OCI-LY7 (cell line): ENCODE measurements at regions not wholly inside any gene's neighbourhood (a gene's known extent, or its start where the extent isn't known, plus 50 kb on each side); places are given as distances from the start of the nearest gene placed in this dataset.
A peak's percentile ranks its signal among the peaks of the same experiment; 100 is the strongest.

Source experiments
- BruUV-seq: library from RNA; stranded (reverse); fragments of 400-500 nt; replicated peaks from 2 replicates; lab custom pipeline; 2021; lab: Mats Ljungman, UMichigan
- CTCF ChIA-PET: fragments of 300-600 bp; sonication (Branson Sonifier 250); formaldehyde crosslinking; loops from one replicate; lab custom pipeline; 2022; ENCODE audit warnings: antibody characterized with exemption; ENCODE audit not compliant: unreplicated experiment; lab: Charles Lee
- POLR2A ChIA-PET: fragments of 300-600 bp; sonication (Branson Sonifier 250); formaldehyde crosslinking; loops from one replicate; lab custom pipeline; 2022; ENCODE audit warnings: antibody characterized with exemption; lab: Charles Lee
- DNase-seq: peaks from one replicate; pipeline ENCODE4 v3.0.0-alpha.2; 2015; ENCODE audit warnings: low spot score
- H2AFZ ChIP-seq: fragments of 200-600 bp; sonication (generic), shearing (Covaris generic); 2 replicates; pipeline ENCODE4 v1.6.1; 2014; ENCODE audit warnings: mild to moderate bottlenecking, antibody characterized with exemption, low read length, moderate library complexity
- H3K27ac ChIP-seq: fragments of 200-600 bp; sonication (generic); 2 replicates; pipeline ENCODE4 v1.5.1; 2014; ENCODE audit warnings: mixed run types, low read depth, mild to moderate bottlenecking, moderate library complexity, low read length, inconsistent platforms; ENCODE audit not compliant: poor library complexity, severe bottlenecking
- H3K36me3 ChIP-seq: fragments of 200-600 bp; sonication (generic); 2 replicates; pipeline ENCODE4 v1.6.1; 2014; ENCODE audit warnings: mild to moderate bottlenecking, antibody characterized with exemption, low read length, moderate library complexity, mixed read lengths; ENCODE audit not compliant: insufficient read depth
- H3K4me1 ChIP-seq: fragments of 200-600 bp; sonication (generic); 2 replicates; pipeline ENCODE4 v1.5.1; 2014; ENCODE audit warnings: mild to moderate bottlenecking, low read length; ENCODE audit not compliant: insufficient read depth, poor library complexity, severe bottlenecking
- H3K4me2 ChIP-seq: fragments of 200-600 bp; sonication (generic); 2 replicates; pipeline ENCODE4 v1.6.1; 2014; ENCODE audit warnings: mild to moderate bottlenecking, low read length
- H3K4me3 ChIP-seq: fragments of 200-600 bp; sonication (generic); 2 replicates; pipeline ENCODE4 v1.5.1; 2014; ENCODE audit warnings: mild to moderate bottlenecking, low read depth, low read length; ENCODE audit not compliant: poor library complexity, severe bottlenecking
- H3K79me2 ChIP-seq: fragments of 200-600 bp; sonication (generic); 2 replicates; pipeline ENCODE4 v1.6.1; 2016; ENCODE audit warnings: low read depth, mild to moderate bottlenecking, low read length, moderate library complexity, mixed read lengths; ENCODE audit not compliant: insufficient read depth
- H3K9me2 ChIP-seq: fragments of 200-600 bp; sonication (generic); 2 replicates; pipeline ENCODE4 v1.6.1; 2016; ENCODE audit warnings: mild to moderate bottlenecking, low read length, mixed read lengths; ENCODE audit not compliant: insufficient read depth
- H3K9me3 ChIP-seq: fragments of 200-600 bp; sonication (generic); 2 replicates; pipeline ENCODE4 v1.6.1; 2014; ENCODE audit warnings: mild to moderate bottlenecking, mixed run types, low read length, mixed read lengths
- H4K20me1 ChIP-seq: fragments of 200-600 bp; sonication (generic); 2 replicates; pipeline ENCODE4 v1.6.1; 2014; ENCODE audit warnings: mild to moderate bottlenecking, antibody characterized with exemption, low read length, moderate library complexity, mixed read lengths; ENCODE audit not compliant: insufficient read depth
- EZH2phosphoT487 ChIP-seq: fragments of 200-600 bp; sonication (generic); IDR thresholded peaks from 2 replicates; pipeline ENCODE4 v1.6.1; 2018; ENCODE audit warnings: low read depth, borderline replicate concordance, mild to moderate bottlenecking, mixed run types, antibody characterized with exemption, low read length, moderate library complexity, mixed read lengths
- intact Hi-C: fragments of 100-400 bp; cut with micrococcal nuclease; formaldehyde crosslinking; loops from one replicate; pipeline ENCODE4 v1.10.0; 2022; ENCODE audit not compliant: unreplicated experiment
- TF ChIP-seq, protein P1 (sequence below): fragments of 200-600 bp; sonication (generic); conservative IDR thresholded peaks from 2 replicates; pipeline ENCODE4 v1.5.1; 2014; ENCODE audit warnings: mild to moderate bottlenecking, antibody characterized with exemption, low read length, moderate library complexity, mixed read lengths

DNA sequence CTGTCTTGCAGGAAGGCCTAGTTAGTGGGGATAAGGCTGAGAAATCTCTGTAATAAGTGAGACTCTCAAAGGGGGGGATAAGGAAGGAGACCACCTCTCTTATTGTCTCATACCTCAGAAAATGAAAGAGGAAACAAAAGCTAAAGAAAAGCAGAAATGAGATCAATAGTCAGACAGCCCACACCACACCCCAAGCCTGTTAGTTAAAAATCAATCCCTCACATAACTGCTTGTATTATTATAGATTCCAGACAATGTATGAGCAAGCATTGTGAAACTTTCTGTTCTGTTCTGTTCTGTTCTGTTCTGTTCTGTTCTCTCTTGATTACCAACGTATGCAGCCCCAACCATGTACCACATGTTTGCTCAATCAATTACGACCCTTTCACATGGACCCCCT is 792.5 kb upstream of the TSPY4 start:
- CTCF ChIA-PET, result no interaction called here

DNA sequence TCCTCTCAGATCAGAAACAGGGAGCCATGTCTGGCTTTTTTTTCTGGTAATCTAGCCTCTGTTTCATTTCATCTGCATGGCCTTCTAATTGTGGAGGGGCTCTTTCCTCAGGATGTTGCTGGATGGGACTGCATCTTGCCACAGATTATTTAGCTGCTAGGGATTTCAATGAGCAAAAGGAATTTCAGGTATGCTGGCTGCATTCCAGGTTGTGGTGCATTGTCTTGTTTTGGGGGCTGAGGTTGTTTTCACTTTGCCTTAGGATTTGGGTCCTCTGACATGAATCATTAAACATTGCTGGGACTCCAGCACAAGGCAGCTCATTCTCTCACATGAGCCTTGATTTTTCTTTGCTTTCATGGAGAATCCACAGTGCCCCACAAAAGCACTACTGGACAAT is 789.3 kb upstream of the TSPY4 start:
- Histone ChIP-seq H3K79me2 (peaks cover 8% of the 10 kb centered on the region; the same call in 1 of the 2 replicates), H3K9me3 (no peaks in the 10 kb centered on the region), H3K36me3 (peaks cover 17% of the 10 kb centered on the region), H3K4me1 (peaks cover 14% of the 10 kb centered on the region), H2AFZ (no peak overlapping the region), H3K9me2 (no peaks in the 10 kb centered on the region), H3K4me3 (no peak overlapping the region), H3K27ac (no peak overlapping the region), H3K4me2 (no peak overlapping the region), H4K20me1 (no peaks in the 10 kb centered on the region)
- intact Hi-C loops, result no loop called here
- TF ChIP-seq, protein P1, sequence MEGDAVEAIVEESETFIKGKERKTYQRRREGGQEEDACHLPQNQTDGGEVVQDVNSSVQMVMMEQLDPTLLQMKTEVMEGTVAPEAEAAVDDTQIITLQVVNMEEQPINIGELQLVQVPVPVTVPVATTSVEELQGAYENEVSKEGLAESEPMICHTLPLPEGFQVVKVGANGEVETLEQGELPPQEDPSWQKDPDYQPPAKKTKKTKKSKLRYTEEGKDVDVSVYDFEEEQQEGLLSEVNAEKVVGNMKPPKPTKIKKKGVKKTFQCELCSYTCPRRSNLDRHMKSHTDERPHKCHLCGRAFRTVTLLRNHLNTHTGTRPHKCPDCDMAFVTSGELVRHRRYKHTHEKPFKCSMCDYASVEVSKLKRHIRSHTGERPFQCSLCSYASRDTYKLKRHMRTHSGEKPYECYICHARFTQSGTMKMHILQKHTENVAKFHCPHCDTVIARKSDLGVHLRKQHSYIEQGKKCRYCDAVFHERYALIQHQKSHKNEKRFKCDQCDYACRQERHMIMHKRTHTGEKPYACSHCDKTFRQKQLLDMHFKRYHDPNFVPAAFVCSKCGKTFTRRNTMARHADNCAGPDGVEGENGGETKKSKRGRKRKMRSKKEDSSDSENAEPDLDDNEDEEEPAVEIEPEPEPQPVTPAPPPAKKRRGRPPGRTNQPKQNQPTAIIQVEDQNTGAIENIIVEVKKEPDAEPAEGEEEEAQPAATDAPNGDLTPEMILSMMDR, result no peak
- no peak for TF ChIP-seq EZH2phosphoT487
- CTCF ChIA-PET, result no interaction called here
- no TSS peak for BruUV-seq
- DNase-seq, result no peak
- POLR2A ChIA-PET, result no interaction called here

More for the DNA sequence above, 792.5 kb upstream of the TSPY4 start:
- peaks cover 10% of the 10 kb centered on the region for H3K36me3 ChIP-seq
- no peak for DNase-seq
- H3K79me2 ChIP-seq, result peaks cover 21% of the 10 kb centered on the region; the same call in 1 of the 2 replicates
- no peak for TF ChIP-seq EZH2phosphoT487
- TF ChIP-seq, protein P1, result no peak
- H3K9me2 ChIP-seq, result no peaks in the 10 kb centered on the region
- H3K4me1 ChIP-seq, result peaks cover 37% of the 10 kb centered on the region
- intact Hi-C loops, result no loop called here
- peak overlapping the region; percentile 42; the same call in 1 of the 2 replicates for H3K4me2 ChIP-seq
- POLR2A ChIA-PET, result no interaction called here
- BruUV-seq, result no TSS peak
- no peak overlapping the region for H3K27ac ChIP-seq
- H3K4me3 ChIP-seq, result no peak overlapping the region
- no peaks in the 10 kb centered on the region for H4K20me1 ChIP-seq
- H3K9me3 ChIP-seq, result no peaks in the 10 kb centered on the region
- H2AFZ ChIP-seq, result no peak overlapping the region

DNA sequence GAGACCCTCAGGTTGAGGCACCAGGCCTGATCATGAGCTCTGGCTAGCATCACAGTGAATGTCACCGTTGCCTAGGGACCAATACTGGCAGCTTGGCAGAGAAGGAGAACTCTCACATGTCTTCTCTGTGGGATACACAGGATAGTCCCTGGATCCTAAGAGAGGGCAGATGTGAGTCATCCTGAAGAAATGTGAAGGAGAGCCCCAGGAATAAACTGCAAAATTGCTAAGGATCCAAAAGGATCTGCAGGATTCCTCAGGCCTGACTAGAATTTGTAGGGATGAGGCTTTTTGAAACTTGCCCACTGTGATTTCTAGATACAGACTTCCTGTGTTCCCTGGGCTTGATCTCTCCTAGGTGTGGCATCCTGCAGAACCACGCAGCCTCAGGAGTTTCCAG is 785.9 kb upstream of the TSPY4 start:
- no peak for TF ChIP-seq EZH2phosphoT487
- TF ChIP-seq, protein P1, result no peak
- no peaks in the 10 kb centered on the region for H3K9me3 ChIP-seq
- no peaks in the 10 kb centered on the region for H3K4me1 ChIP-seq
- H3K27ac ChIP-seq, result no peak overlapping the region
- CTCF ChIA-PET, result no interaction called here
- H3K4me2 ChIP-seq, result no peak overlapping the region
- H3K36me3 ChIP-seq, result peaks cover 17% of the 10 kb centered on the region
- no peak for DNase-seq
- no peaks in the 10 kb centered on the region for H3K79me2 ChIP-seq
- H3K4me3 ChIP-seq, result no peak overlapping the region
- H3K9me2 ChIP-seq, result no peaks in the 10 kb centered on the region
- no peak overlapping the region for H2AFZ ChIP-seq
- H4K20me1 ChIP-seq, result no peaks in the 10 kb centered on the region
- intact Hi-C loops, result no loop called here
- no TSS peak for BruUV-seq
- POLR2A ChIA-PET, result no interaction called here
